ENCODE measurements at regions not wholly inside any gene's neighbourhood (a gene's known extent, or its start where the extent isn't known, plus 50 kb on each side); places are given as distances from the start of the nearest gene placed in this dataset.
"Not testable (repeated sequence)": the region's sequence is repeated elsewhere in the genome, so short reads cannot be mapped to it uniquely, and the experiment has no call there.

DNA sequence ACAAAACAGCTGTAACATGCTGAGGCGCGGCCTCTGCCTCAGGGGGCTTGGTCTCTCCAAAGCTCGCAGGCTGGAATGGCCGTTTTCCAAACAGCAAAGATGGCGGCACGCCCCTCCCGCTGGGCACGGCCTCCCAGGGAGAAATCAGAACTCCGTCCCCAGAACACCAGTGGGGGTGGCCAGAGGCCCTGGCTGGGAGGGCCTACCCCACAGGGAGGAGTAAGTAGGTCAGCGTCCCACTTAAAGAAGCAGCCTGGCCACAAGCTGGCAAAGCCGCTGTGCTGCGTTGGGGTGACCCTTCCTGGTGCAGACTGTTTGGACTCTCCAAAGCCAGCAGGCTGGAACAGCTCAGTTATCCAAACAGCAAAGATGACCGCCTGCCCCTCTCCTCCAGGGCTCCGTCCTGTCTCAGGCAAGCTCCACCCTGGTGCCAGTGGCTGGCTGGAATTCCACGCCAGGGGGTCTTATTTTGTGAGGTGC is 862.8 kb downstream of the TRIML1 start:
- H3K27me3 ChIP-seq = no peaks in the 10 kb centered on the region
- H3K4me1 ChIP-seq = no peaks in the 10 kb centered on the region
- WGBS = 90% methylated on average over 10 of the region's 15 CpGs
- no peaks in the 10 kb centered on the region for H3K36me3 ChIP-seq
- no peak overlapping the region for H3K4me3 ChIP-seq
- TF ChIP-seq EP300 (IDR thresholded peaks at IDR 0.05) (no peak), POLR2AphosphoS5 (IDR thresholded peaks at IDR 0.05) (no peak), POLR2A (IDR thresholded peaks at IDR 0.05; ENCODE audit: low read depth) (no peak)
- TF ChIP-seq, protein P1, sequence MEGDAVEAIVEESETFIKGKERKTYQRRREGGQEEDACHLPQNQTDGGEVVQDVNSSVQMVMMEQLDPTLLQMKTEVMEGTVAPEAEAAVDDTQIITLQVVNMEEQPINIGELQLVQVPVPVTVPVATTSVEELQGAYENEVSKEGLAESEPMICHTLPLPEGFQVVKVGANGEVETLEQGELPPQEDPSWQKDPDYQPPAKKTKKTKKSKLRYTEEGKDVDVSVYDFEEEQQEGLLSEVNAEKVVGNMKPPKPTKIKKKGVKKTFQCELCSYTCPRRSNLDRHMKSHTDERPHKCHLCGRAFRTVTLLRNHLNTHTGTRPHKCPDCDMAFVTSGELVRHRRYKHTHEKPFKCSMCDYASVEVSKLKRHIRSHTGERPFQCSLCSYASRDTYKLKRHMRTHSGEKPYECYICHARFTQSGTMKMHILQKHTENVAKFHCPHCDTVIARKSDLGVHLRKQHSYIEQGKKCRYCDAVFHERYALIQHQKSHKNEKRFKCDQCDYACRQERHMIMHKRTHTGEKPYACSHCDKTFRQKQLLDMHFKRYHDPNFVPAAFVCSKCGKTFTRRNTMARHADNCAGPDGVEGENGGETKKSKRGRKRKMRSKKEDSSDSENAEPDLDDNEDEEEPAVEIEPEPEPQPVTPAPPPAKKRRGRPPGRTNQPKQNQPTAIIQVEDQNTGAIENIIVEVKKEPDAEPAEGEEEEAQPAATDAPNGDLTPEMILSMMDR (IDR thresholded peaks at IDR 0.05) = no peak
- intact Hi-C loops (cut with DNase I) = no loop called here
- no peak overlapping the region for H3K27ac ChIP-seq (replicated peaks in 1 of 4)
- DNase-seq (ENCODE audit: extremely low spot score) = no peak
- H3K9me3 ChIP-seq = peaks cover 0 to 7% (median 2%) of the 10 kb centered on the region in 4 donors

DNA sequence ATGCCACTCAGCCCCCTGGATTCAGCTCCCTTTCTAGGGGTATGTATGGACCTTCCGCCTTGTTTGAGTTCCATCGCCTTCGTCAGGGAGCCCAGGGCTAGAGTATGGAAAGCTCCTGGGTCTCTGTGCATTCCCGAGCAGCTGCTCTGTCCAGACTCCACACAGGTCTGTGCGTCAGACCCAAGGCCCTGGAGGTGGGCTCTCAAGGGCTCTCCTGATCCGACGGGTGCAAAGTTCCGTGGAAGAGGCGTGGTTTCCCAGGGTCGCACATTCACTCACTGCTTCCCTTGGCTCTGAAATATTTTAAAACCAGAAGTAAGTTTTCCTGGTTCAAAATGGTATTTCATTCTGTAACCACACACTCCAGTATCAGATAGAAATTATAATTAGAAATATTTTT is 863.2 kb downstream of the TRIML1 start:
- H3K27ac ChIP-seq (replicated peaks in 1 of 4) = no peak overlapping the region
- no peak for DNase-seq (ENCODE audit: extremely low spot score)
- 95% methylated on average over 5 of the region's 10 CpGs for WGBS
- intact Hi-C loops (cut with DNase I) = no loop called here
- no peaks in the 10 kb centered on the region for H3K4me1 ChIP-seq
- H3K36me3 ChIP-seq = no peaks in the 10 kb centered on the region
- no peak overlapping the region for H3K4me3 ChIP-seq
- peaks cover 0 to 7% (median 2%) of the 10 kb centered on the region in 4 donors for H3K9me3 ChIP-seq
- H3K27me3 ChIP-seq = no peaks in the 10 kb centered on the region
- TF ChIP-seq POLR2AphosphoS5 (IDR thresholded peaks at IDR 0.05) (no peak), POLR2A (IDR thresholded peaks at IDR 0.05; ENCODE audit: low read depth) (no peak), EP300 (IDR thresholded peaks at IDR 0.05) (no peak)
- TF ChIP-seq, protein P1 (IDR thresholded peaks at IDR 0.05) = no peak

DNA sequence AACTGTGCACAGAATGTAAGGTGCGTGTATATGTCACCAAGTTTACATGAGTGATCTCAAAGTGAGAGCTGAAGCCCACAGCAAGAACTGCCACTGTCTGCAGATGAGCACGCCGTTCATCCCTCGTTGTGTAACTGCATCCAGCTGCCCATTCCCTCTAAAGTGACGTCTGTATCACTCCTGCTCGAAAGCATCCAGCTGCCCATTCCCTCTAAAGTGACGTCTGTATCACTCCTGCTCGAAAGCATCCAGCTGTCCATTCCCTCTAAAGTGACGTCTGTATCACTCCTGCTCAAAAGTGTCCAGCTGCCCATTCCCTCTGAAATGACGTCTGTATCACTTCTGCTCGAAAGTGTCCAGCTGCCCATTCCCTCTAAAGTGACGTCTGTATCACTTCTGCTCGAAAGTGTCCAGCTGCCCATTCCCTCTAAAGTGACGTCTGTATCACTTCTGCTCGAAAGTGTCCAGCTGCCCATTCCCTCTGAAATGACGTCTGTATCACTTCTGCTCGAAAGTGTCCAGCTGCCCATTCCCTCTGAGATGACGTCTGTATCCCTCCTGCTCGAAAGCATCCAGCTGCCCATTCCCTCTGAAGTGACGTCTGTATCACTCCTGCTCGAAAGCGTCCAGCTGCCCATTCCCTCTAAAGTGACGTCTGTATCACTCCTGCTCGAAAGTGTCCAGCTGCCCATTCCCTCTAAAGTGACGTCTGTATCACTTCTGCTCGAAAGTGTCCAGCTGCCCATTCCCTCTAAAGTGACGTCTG is 871.4 kb downstream of the TRIML1 start:
- H3K9me3 ChIP-seq; H3K27me3 ChIP-seq; H3K27ac ChIP-seq (replicated peaks in 1 of 4); DNase-seq (ENCODE audit: extremely low spot score); H3K4me1 ChIP-seq; H3K36me3 ChIP-seq; intact Hi-C loops (cut with DNase I); H3K4me3 ChIP-seq: not testable (repeated sequence)
- WGBS = 58% methylated on average over 23 of the region's 27 CpGs

DNA sequence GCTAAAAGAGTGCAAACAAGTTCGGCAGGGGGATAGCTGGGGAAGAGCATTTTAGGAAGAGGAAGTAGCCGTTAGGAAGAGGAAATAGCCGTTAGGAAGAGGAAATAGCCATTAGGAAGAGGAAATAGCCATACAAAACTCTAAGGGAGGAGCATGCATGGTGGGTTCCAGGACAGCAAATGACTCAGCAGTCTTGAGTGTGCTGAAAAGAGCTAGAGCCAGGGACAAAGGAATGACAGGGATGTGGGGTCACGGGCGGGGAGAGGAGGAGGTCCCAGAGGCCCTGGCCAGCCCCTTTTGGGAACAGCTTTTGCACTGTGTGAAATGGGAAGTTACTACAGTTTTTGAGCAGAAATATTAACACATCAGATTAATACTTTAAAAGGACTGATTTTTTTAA is 882.6 kb downstream of the TRIML1 start:
- TF ChIP-seq, protein P1 (IDR thresholded peaks at IDR 0.05) = no peak
- TF ChIP-seq POLR2A (IDR thresholded peaks at IDR 0.05; ENCODE audit: low read depth) (no peak), POLR2AphosphoS5 (IDR thresholded peaks at IDR 0.05) (no peak), EP300 (IDR thresholded peaks at IDR 0.05) (no peak)
- Histone ChIP-seq H3K27ac (replicated peaks in 1 of 4) (no peak overlapping the region), H3K36me3 (no peaks in the 10 kb centered on the region), H3K4me1 (peaks cover 0 to 4% (median 0%) of the 10 kb centered on the region in 4 donors), H3K27me3 (no peaks in the 10 kb centered on the region), H3K9me3 (no peaks in the 10 kb centered on the region), H3K4me3 (no peak overlapping the region)
- intact Hi-C loops (cut with DNase I) = no loop called here
- no peak for DNase-seq (ENCODE audit: extremely low spot score)
- WGBS = 79% methylated on average over 5 of the region's 5 CpGs

DNA sequence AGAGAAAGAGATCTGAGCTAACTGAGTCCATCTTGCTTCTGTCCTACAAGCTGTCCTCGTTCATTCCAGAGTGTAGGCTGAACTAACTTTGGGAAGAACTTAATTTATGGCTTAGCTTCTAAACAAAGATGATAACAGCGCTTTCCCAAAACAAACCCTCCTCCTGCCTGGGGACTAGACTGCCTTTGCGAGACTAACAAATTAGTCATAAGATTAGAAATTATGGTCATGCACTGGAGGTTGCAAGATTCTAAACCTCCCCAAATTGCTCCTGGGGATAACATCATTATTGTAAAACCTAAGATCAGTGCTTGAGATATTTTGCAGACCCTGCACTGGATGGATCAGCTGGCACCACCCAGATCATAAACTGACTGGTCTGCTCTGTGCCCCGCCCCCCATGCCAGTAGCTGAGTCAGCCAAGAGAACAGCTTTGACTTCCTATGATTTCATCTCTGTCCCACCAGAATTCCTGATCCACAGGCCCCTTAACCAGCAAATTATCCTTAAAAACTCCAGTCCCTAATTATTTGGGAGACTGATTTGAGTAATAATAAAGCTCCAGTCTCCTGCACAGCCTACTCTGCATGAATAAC is 883.3 kb downstream of the TRIML1 start:
- 76% methylated on average over 4 of the region's 4 CpGs for WGBS
- no peak for DNase-seq (ENCODE audit: extremely low spot score)
- H3K9me3 ChIP-seq = no peaks in the 10 kb centered on the region
- H3K4me1 ChIP-seq = peaks cover 0 to 4% (median 0%) of the 10 kb centered on the region in 4 donors
- no peaks in the 10 kb centered on the region for H3K36me3 ChIP-seq
- TF ChIP-seq POLR2A (IDR thresholded peaks at IDR 0.05; ENCODE audit: low read depth) (no peak), POLR2AphosphoS5 (IDR thresholded peaks at IDR 0.05) (no peak), EP300 (IDR thresholded peaks at IDR 0.05) (no peak)
- TF ChIP-seq, protein P1 (IDR thresholded peaks at IDR 0.05) = no peak
- intact Hi-C loops (cut with DNase I) = no loop called here
- H3K27ac ChIP-seq (replicated peaks in 1 of 4) = no peak overlapping the region
- H3K4me3 ChIP-seq = no peak overlapping the region
- H3K27me3 ChIP-seq = no peaks in the 10 kb centered on the region
